ENCODE measurements at regions not wholly inside any gene's neighbourhood (a gene's known extent, or its start where the extent isn't known, plus 50 kb on each side); places are given as distances from the start of the nearest gene placed in this dataset.

- Histone ChIP-seq H3K9me3 (replicated peaks) (peaks cover 19% of the 10 kb centered on the region), H3K4me3 (no peak overlapping the region), H3K36me3 (no peaks in the 10 kb centered on the region), H3K27ac (replicated peaks) (no peak overlapping the region), H3K27me3 (ENCODE audit: low read depth) (no peaks in the 10 kb centered on the region), H3K4me1 (peaks cover 18% of the 10 kb centered on the region)
- intact Hi-C loops (cut with micrococcal nuclease) = no loop called here
- DNase-seq = no peak
- no peak for TF ChIP-seq CTCF (IDR thresholded peaks at IDR 0.05; ENCODE audit: borderline replicate concordance)
Measured at GRCh38 chr5:91240175-91240574, 142.9 kb downstream of the ARRDC3 start.

- no peak for TF ChIP-seq CTCF (IDR thresholded peaks at IDR 0.05; ENCODE audit: borderline replicate concordance)
- H3K27ac ChIP-seq (replicated peaks) = peak overlapping the region; percentile 68
- DNase-seq = no peak
- peaks cover 10% of the 10 kb centered on the region for H3K4me1 ChIP-seq
- no peaks in the 10 kb centered on the region for H3K36me3 ChIP-seq
- intact Hi-C loops (cut with micrococcal nuclease) = no loop called here
- no peaks in the 10 kb centered on the region for H3K27me3 ChIP-seq (ENCODE audit: low read depth)
- no peak overlapping the region for H3K4me3 ChIP-seq
- H3K9me3 ChIP-seq (replicated peaks) = no peaks in the 10 kb centered on the region
Measured at GRCh38 chr5:91235271-91235694, 147.8 kb downstream of the ARRDC3 start.

GRCh38 chr5:91232523-91232922 is 150.6 kb downstream of the ARRDC3 start:
- Histone ChIP-seq H3K4me1 (peaks cover 10% of the 10 kb centered on the region), H3K36me3 (no peaks in the 10 kb centered on the region), H3K4me3 (no peak overlapping the region), H3K27ac (replicated peaks) (no peak overlapping the region), H3K27me3 (ENCODE audit: low read depth) (no peaks in the 10 kb centered on the region), H3K9me3 (replicated peaks) (no peaks in the 10 kb centered on the region)
- intact Hi-C loops (cut with micrococcal nuclease) = no loop called here
- TF ChIP-seq CTCF (IDR thresholded peaks at IDR 0.05; ENCODE audit: borderline replicate concordance) = no peak
- DNase-seq = no peak

GRCh38 chr5:91229031-91229727 is 153.9 kb downstream of the ARRDC3 start:
- no peak for TF ChIP-seq CTCF (IDR thresholded peaks at IDR 0.05; ENCODE audit: borderline replicate concordance)
- intact Hi-C loops (cut with micrococcal nuclease) = loop anchor here (5.0 kb wide), 1 partner anchor 153 kb away; the partner anchor contains the start of gene ARRDC3
- no peaks in the 10 kb centered on the region for H3K27me3 ChIP-seq (ENCODE audit: low read depth)
- no peaks in the 10 kb centered on the region for H3K4me1 ChIP-seq
- no peak for DNase-seq
- no peak overlapping the region for H3K27ac ChIP-seq (replicated peaks)
- no peaks in the 10 kb centered on the region for H3K9me3 ChIP-seq (replicated peaks)
- no peaks in the 10 kb centered on the region for H3K36me3 ChIP-seq
- no peak overlapping the region for H3K4me3 ChIP-seq

GRCh38 chr5:91228188-91228587 is 154.9 kb downstream of the ARRDC3 start:
- no peak for DNase-seq
- Histone ChIP-seq H3K9me3 (replicated peaks) (no peaks in the 10 kb centered on the region), H3K36me3 (no peaks in the 10 kb centered on the region), H3K27ac (replicated peaks) (no peak overlapping the region), H3K4me3 (no peak overlapping the region), H3K4me1 (no peaks in the 10 kb centered on the region), H3K27me3 (ENCODE audit: low read depth) (no peaks in the 10 kb centered on the region)
- intact Hi-C loops (cut with micrococcal nuclease) = loop anchor here (5.0 kb wide), 1 partner anchor 154 kb away; the partner anchor contains the start of gene ARRDC3
- no peak for TF ChIP-seq CTCF (IDR thresholded peaks at IDR 0.05; ENCODE audit: borderline replicate concordance)

All from left ventricle myocardium inferior (tissue), 1 donor.